GM20431 (cell line): ENCODE measurements at regions not wholly inside any gene's neighbourhood (a gene's known extent, or its start where the extent isn't known, plus 50 kb on each side); places are given as distances from the start of the nearest gene placed in this dataset.

Source experiments
- in situ Hi-C: fragments of 300-500 bp; cut with MseI, MboI; formaldehyde crosslinking; loops from one replicate; pipeline ENCODE4 v1.15.0; 2020; ENCODE audit warnings: low sequenced_read_pairs; ENCODE audit not compliant: unreplicated experiment

DNA sequence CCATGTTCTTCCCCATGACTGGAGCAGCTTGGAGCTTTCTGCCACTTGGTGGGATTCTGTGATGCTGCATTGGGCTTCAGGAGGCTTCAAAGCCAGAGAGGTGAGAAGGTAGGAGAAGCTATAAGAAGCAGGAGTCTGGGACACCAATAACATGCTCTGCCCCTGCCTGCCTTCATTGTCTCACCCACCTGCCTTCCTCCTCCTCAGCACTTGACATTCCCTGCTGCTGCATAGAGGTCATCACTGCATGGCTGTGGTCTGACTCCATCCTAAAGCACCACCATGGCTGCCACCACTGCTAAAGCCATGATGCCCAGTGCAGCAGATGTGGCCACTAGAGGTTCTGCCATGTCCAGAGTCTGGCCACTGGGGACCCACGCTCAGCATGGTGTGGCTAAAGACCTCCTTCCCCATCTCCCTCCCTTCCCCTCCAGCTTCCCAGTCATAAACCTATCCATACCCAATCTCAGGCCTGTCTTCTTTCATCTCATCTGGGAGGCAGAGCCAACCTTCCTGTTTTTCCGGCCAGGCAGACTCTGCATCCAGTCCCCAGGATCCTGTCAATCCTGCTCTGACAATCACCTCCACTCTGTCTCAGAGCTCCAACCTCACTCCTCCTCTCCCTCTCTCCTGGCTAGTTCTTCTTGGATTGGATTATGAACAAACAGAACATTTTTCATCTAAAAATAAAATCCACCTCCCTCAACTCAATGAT, 285.1 kb upstream of the POU3F1 start:
- in situ Hi-C loops: no loop called here

DNA sequence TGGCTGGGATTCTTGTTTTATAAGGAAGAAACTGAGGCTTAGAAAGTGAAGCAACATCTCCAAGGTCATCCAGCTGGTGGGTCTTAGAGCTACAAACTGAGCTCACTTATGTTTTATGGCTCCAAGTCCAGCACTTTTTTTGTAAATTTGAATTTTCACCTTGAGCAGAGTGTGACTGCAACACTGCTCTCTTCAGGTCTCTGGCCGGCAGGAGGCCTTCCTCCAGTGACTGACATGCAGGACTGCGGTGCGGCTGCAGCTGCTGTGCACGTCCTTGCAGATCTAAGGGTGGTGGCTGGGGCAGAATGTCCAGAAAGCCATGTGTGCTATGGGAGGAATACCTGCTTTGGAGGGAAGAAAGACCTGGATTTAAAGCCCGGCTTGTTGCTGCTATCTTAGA, 284.2 kb upstream of the POU3F1 start:
- in situ Hi-C loops: no loop called here

DNA sequence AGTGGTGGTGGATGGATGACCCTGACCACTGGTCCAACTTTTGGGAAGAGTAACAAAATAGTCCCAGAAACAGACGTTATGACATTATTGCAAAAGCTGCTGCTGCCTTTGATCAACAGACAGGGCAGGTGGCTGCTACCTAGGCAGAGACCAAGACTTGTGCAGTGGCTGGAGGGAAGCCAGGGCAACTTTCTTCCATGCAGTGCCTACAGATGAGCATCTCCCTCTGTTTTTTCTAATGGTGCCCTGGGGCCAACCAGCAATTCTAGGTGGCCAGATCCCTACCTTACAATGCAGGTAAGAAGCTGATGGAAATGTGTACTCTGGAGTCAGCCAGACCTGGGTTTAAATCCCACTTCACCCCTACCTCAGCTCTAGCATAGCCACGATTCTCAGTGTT, 283.1 kb upstream of the POU3F1 start:
- in situ Hi-C loops: no loop called here

DNA sequence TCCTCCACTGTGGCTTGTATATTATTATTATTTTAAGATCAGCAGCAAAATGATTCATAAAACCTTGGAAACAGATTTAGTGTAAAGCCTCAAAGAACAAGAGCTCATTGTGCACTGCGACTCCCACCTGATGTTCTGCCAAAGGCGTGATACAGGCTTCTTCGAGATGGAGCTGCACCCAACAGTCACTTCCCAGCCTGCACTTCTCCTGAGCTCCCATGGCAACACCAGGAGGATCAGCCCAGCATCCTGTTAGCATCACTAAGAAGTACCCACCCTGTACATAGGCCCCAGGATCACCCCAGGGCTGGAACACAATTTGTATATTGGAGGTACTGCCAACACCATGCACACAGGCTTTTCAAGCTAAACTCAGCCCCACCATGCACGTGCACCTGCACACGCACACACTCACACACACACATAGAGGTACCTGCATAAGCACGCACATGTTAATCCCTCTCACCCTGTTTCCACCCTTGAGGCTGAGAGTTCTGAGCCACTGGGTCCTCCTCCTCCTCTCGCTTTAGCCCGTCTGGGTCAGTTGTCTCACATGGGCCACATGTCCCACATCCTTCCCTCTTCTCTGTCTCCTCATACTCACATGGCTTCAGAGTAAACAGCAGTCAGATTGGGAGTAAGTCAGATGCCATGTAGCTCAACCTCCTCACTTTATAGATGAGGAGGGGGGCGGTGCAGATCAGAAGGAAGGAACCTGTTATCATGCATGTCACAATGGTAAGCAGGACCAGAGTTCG, 281.9 kb upstream of the POU3F1 start:
- in situ Hi-C loops: no loop called here

DNA sequence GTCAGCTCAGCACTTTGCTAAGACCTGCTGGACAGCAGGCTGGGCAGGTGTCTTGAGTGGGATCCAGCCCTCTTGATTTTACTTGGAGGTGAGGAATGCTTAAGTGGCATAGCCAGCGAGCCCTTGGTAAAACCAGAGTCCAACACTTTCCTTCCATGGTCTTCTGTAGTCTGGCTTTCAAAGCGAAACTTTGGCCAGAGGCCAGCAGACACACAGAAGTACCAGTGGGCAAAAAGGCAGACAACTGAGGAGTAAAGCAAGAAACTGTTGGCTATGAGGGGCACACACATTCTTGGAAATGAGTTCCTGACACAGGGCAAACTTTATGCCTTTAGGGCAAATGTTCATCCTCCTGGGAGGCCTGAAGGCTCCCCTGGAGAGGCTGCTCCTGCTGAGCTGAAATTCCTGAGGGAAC, 281.0 kb upstream of the POU3F1 start:
- in situ Hi-C loops: no loop called here

DNA sequence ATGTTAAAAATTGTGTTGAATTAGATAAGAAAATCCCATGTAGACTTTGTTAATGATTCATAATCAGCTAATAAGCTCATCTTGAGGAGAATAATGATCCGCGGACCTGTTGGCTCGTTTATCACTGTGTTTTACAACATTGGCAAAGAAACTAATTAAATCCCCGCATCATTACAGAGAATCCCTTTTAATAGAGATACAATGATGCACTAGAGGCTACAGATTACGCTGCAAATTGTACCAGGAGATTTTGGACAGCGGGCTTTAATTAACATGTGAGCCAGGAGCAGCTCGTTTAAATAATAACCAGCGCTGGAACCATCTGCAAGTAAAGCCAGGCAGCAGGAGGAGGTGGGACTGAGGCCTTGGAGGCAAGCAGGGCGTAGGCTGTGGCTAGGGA, 280.3 kb upstream of the POU3F1 start:
- in situ Hi-C loops: no loop called here

DNA sequence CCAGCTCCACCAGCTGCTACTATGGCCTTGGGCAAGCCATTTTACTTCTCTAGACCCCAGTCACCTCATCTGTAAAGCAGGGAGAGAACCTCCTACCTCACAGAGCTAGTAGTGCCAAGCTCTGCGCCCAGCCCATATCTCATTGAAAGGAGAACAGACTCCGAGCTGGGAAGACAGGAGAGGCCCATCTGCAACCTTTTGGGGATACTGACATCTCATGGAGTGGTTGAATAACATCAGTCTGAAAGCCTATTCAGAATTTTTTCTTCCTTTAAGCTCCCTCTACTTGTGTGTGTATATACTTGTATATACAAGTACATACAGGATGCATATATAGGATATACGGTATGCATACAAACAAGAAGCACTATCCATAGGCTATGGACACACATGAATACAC, 279.5 kb upstream of the POU3F1 start:
- in situ Hi-C loops: no loop called here

DNA sequence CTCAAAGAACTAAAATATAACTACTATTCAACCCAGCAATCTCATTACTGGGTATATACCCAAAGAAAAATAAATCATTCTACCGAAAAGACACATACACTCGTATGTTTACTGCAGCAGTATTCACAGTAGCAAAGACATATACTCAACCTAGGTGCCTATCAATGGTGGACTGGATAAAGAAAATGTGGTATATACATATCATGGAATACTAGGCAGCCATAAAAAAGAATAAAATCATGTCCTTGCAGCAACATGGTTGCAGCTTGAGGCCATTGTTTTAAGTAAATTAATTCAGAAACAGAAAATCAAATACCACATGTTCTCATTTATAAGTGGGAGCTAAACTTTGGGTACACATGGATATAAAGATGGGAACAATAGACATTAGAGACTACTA, 266.2 kb upstream of the POU3F1 start:
- in situ Hi-C loops: no loop called here

DNA sequence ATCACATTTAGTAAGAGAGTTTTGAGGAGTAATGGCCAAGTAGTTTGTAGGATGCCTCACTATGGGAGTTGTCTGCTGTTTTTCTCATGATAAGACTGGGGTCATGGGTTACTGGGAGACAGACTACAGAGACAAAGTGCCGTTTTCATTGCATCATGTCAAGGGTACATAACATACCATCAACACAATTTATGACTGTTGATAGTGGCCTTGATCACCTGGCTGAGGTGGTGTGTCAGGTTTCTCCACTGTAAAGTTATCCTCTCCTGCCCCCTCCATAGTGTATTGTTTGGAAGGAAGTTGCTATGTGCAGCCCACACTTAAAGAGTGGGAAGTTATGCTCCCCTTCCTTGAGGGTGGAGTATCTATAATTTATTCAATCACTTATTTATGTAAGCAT, 263.5 kb upstream of the POU3F1 start:
- in situ Hi-C loops: no loop called here

DNA sequence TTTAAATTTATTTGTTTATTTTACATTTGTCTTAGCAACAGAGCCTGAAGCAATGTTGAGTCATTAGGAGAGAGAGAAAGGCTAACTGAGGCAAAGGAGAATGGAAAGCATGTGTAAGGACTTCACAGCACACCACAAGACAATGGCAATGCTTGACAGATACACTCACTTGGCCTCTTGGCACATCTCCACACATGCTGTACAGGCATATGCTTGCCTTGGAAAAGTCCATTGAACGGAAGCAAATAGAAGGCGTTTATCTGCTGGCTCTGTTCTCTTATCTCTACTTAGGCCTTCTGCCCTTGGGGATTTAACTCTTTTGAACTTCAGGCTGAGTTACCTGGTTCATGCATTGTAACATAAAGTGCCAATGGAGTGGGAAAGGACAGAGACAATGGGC, 262.2 kb upstream of the POU3F1 start:
- in situ Hi-C loops: no loop called here

DNA sequence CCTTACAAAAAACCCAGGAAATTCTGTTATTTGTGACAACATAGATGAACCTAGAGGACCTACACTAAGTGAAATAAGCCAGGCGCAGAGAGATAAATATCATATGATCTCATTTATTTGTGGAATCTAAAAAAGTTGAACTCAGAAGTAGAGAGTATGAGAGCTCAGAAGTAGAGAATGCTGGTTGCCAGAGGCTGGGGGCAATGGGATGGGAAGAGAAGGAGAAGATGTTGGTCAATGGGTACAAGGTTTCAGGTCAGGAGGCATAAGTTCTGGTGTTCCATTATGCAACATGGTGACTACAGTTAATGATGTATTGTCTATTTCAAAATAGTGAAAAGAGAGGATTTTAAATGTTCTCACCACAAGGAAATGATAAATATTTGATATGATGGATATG, 259.1 kb upstream of the POU3F1 start:
- in situ Hi-C loops: no loop called here

DNA sequence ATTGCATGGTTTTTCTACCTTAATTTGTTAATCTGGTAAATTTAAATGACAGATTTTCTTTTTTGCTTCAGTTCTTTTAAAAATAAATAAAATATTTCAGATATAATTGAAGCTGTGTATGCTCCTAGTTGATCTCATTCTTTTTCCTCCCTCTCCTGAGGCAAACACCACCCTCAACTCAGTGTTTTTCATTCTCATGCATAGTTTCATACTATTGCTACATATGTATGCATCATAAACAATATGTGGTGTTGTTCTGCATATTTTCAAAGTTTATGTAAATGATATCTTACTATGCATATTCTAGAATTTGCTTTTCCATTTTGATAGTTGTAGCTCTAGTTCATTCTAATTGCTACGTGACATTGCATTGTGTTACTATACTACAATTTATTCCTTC, 257.2 kb upstream of the POU3F1 start:
- in situ Hi-C loops: no loop called here

DNA sequence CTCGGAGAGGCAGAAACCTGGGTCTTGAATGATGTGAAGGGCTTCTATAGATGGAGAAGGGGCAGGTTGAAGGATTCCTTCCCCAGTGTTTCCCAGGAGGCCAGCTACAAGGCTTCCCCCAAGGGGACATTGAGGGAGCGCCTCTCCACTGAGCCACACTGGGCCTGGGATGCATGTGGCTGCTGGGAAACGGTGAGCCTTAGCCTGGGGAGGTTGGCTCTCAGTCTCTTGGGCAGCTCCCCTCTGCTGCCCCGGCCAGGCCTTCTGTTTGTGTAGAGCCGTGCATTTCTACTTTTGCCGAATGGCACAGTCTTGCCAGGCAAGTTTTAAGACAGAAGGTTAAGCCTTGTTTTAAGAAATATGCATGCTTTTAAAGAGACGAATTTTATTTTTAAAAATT, 254.4 kb upstream of the POU3F1 start:
- in situ Hi-C loops: no loop called here

DNA sequence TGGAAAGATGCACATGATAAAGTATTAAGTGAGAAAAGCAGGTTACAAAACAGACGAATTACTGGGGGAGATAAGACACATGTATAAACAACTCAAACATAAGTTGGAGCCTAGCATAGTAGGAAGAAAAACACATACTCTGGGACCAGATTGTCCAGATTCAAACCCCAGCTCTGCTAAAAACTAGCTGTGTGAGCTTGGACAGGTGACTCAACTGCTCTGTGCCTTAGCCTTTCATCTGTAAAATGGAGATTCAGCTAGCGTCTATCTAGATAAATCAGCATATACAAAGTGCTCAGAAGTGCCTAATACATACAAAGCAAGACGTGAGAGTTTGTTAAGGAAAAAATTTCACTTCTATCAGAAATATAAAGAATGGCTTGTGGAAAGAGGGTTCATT, 254.0 kb upstream of the POU3F1 start:
- in situ Hi-C loops: no loop called here

DNA sequence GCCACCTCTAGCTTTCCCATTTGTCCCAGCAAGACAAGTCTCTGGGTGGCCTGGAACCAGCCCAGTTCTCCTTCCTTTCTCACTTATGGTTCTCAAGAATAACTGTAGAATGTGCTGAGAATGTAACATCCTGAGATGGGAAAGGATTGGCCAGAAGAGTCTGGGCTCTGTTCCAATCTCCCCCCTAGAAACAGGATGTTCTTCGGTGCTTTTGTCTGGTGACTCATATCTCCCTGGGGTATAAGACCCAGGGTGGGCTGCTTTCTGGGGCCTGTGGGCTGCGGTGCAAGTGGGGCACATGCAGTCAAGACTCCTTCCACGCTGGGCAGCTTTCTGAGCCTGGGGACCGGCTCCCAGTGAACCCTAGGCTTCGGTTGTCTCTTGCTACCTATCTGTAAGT, 251.2 kb upstream of the POU3F1 start:
- in situ Hi-C loops: no loop called here

DNA sequence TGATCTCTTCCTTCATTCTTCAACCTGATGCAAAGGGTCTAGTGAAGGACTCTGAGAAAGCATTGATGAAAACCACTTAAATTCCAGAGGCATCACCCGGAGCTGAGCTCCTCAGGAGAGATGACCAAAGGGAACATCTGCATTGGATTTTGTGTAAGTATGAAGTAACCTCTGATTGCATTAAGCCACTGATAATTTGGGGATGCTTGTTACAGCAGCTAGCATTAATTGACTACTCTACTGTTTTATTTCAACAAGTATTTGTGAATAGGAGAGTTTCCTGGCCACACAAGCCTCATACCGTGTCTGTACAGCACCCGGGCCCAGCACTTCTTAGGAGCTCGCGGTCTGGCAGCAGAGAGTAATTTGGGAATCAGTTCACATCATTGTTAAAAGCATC, 250.7 kb upstream of the POU3F1 start:
- in situ Hi-C loops: no loop called here

DNA sequence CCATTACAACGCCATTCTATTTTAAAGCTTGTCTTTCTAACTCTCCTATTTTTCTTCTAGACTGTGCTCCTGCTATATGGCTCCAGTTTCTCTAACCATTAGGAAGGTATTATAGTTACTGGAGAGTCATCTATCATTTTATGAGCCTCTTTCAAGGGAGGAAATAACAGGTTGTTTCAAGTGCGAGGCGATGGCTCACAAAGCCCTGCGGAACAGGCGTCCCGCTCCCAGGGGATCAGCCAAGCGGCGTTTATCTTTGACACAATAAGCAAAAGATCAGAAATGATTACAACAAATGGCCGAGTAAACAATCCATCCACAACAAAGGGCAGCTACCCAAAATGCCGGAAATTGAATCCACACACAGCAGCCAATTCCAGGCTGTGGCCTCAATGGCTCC, 249.5 kb upstream of the POU3F1 start:
- in situ Hi-C loops: no loop called here

DNA sequence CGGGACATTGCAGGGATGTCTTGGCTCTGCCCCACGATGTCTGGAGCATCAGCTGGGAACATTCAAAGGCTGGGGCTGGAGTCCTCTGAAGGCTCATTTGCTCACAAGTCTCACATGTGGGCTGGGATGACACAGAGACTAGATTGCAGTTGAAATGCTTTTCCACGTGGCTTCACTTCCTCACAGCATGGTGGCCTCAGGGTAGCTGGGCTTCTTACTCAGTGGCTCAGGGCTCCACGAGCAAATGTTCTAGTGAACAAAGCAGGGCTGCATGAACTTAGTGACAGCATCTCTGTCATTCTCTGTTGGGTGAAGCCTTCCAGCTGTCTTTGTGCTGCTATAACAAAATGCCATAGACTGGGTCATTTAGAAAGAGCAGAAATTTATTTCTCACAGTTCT, 247.0 kb upstream of the POU3F1 start:
- in situ Hi-C loops: no loop called here

DNA sequence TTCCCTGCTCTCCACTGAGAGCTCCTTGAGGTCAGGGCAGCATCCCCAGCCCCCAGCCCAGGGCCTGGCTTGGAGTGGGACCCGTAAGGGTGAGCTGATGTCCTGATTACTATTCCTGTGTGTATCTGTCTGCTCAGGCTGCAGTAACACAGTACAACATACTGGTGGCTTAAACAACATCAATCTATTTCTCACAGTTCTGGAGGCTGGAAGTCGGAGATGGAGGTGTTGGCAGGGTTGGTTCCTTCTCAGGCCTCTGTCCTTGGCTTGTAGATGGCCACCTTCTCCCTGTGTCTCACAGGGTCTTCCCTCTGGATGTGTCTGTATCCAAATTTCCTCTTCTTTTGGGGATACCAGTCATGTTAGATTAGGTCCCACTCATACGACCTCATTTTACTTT, 246.4 kb upstream of the POU3F1 start:
- in situ Hi-C loops: no loop called here

DNA sequence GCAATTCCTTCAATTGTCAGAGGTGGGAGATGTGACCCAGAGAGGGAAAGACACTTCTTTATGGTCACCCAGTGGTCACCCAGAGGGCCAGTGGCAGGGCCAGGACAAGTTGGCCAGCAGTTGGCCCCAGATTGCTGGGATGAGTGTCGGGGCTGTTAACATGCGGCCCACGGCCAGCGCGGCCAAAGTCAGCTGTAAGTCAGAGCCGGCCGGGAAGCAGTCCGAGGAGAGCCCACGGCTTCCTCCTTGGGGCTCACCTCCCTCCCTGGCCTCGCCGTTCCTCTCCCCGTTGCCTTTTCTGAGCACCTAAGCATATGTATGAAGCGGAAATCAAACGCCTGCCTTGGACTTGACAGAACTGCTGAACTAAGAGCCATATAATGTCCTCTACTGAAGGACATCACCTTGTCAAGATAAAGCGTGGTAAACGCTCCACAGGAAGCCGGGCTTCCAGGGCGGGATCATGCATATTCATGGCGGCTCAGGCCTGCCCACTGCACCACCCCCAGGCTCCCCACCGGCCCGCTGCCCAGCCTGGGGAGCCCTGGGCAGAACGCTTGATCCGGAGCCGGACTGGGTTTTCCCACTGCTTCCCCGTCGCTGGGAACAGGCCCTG, 245.4 kb upstream of the POU3F1 start:
- in situ Hi-C loops: no loop called here

DNA sequence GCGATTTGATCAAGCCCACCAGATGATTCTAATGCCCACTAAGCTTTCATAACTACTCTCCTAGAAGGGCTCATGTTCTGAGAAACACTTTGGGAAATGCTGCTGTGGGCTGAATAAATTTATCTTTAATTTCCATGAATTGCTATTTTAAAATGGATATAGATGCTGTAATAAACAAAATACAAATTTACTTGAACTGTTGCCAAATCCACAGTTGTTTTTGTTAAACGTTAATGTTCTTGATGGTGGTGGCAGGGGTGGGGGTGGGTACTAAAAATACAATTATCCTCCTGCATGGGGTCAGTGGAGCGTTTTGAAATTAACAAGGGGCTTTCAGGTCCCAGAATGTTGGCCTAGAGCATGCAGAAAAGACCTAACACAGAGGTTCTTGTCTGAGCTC, 244.7 kb upstream of the POU3F1 start:
- in situ Hi-C loops: no loop called here

DNA sequence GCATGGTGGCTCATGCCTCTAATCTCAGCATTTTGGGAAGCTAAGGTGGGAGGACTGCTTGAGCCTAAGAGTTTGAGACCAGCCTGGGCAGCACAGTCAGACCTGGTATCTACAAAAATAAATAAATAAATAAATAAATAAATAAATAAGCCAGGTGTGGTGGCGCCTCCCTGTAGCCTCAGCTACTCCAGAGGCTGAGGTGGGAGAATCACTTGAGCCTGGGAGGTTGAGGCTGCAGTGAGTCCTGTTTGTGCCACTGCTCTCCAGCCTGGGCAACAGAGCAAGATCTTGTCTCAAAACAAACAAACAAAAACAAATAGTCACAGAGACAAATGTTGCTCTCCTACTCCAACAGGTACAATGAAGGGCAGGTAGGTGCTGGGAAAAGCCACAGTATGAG, 242.4 kb upstream of the POU3F1 start:
- in situ Hi-C loops: no loop called here
